Peyer's patch (tissue), 4 donors: ENCODE measurements at regions not wholly inside any gene's neighbourhood (a gene's known extent, or its start where the extent isn't known, plus 50 kb on each side); places are given as distances from the start of the nearest gene placed in this dataset.

Source experiments
- DNase-seq, 3 donors: peaks; one replicate each; pipeline ENCODE4 v3.0.0-alpha.2; 2017 to 2019
- H3K27ac ChIP-seq, 4 donors: fragments of 200-600 bp; sonication (generic); one replicate each; pipeline ENCODE4 v1.5.1; 2016 to 2019
- H3K27me3 ChIP-seq, 2 donors: fragments of 200-600 bp; sonication (generic); one replicate each; pipeline ENCODE4 v1.5.1; 2019
- H3K36me3 ChIP-seq, 3 donors: fragments of 200-600 bp; sonication (generic); one replicate each; pipeline ENCODE4 v1.5.1; 2016 to 2019
- H3K4me1 ChIP-seq, 4 donors: fragments of 200-600 bp; sonication (generic); one replicate each; pipeline ENCODE4 v1.5.1; 2016 to 2019
- H3K4me3 ChIP-seq, 4 donors: fragments of 200-600 bp; sonication (generic); 1 replicate in 3 of 4; 2 replicates in 1 of 4; pipeline ENCODE4 v1.5.1; 2016 to 2019; ENCODE audit warnings: mild to moderate bottlenecking in 1 of 4
- H3K9me3 ChIP-seq, 4 donors: fragments of 200-600 bp; sonication (generic); one replicate each; pipeline ENCODE4 v1.5.1; 2016 to 2019; ENCODE audit warnings: mild to moderate bottlenecking in 1 of 4
- CTCF ChIP-seq, 6 experiments: fragments of 450-650 bp in 4 of 6; fragments of 200-600 bp in 2 of 6; sonication (generic) in 1 of 6; IDR thresholded peaks; one replicate each; pipeline ENCODE4 v1.5.1; 2017 to 2019; ENCODE audit warnings: antibody characterized with exemption in 6 of 6, mild to moderate bottlenecking in 3 of 6, moderate library complexity in 1 of 6
- POLR2A ChIP-seq, 2 donors: fragments of 450-650 bp; IDR thresholded peaks; one replicate each; pipeline ENCODE4 v1.5.1; 2017; ENCODE audit warnings: antibody characterized with exemption in 2 of 2, mild to moderate bottlenecking in 2 of 2, moderate library complexity in 2 of 2

GRCh38 chr1:78223417-78224215 lies 177.8 kb downstream of the GIPC2 start:
- TF ChIP-seq POLR2A (IDR thresholded peaks at IDR 0.05) (no peak), CTCF (IDR thresholded peaks at IDR 0.05) (no peak)
- Histone ChIP-seq H3K27me3 (no peaks in the 10 kb centered on the region), H3K9me3 (peaks cover 0 to 4% (median 0%) of the 10 kb centered on the region in 4 donors), H3K4me1 (no peaks in the 10 kb centered on the region), H3K4me3 (no peak overlapping the region), H3K27ac (no peak overlapping the region), H3K36me3 (no peaks in the 10 kb centered on the region)
- DNase-seq, result no peak

- H3K4me3 ChIP-seq, result no peak overlapping the region
- H3K4me1 ChIP-seq, result no peaks in the 10 kb centered on the region
- no peaks in the 10 kb centered on the region for H3K27me3 ChIP-seq
- H3K27ac ChIP-seq, result no peak overlapping the region
- TF ChIP-seq CTCF (IDR thresholded peaks at IDR 0.05) (no peak), POLR2A (IDR thresholded peaks at IDR 0.05) (no peak)
- no peak for DNase-seq
- no peaks in the 10 kb centered on the region for H3K36me3 ChIP-seq
- no peaks in the 10 kb centered on the region for H3K9me3 ChIP-seq
Measured at GRCh38 chr1:78224246-78224785, 178.6 kb downstream of the GIPC2 start.

GRCh38 chr1:78224861-78225552 lies 179.2 kb downstream of the GIPC2 start:
- no peaks in the 10 kb centered on the region for H3K36me3 ChIP-seq
- no peak for DNase-seq
- TF ChIP-seq CTCF (IDR thresholded peaks at IDR 0.05) (no peak), POLR2A (IDR thresholded peaks at IDR 0.05) (no peak)
- H3K4me3 ChIP-seq, result no peak overlapping the region
- H3K27ac ChIP-seq, result no peak overlapping the region
- H3K4me1 ChIP-seq, result no peaks in the 10 kb centered on the region
- H3K9me3 ChIP-seq, result no peaks in the 10 kb centered on the region
- H3K27me3 ChIP-seq, result no peaks in the 10 kb centered on the region

- no peaks in the 10 kb centered on the region for H3K27me3 ChIP-seq
- TF ChIP-seq CTCF (IDR thresholded peaks at IDR 0.05), result no peak
- no peak for TF ChIP-seq POLR2A (IDR thresholded peaks at IDR 0.05)
- H3K4me3 ChIP-seq, result no peak overlapping the region
- DNase-seq, result no peak
- no peaks in the 10 kb centered on the region for H3K4me1 ChIP-seq
- peak overlapping the region in 1 of 4 donors; percentile 54 for H3K27ac ChIP-seq
- no peaks in the 10 kb centered on the region for H3K36me3 ChIP-seq
- H3K9me3 ChIP-seq, result no peaks in the 10 kb centered on the region
Measured at GRCh38 chr1:78226784-78227183, 181.0 kb downstream of the GIPC2 start.

- Histone ChIP-seq H3K4me1 (no peaks in the 10 kb centered on the region), H3K27me3 (no peaks in the 10 kb centered on the region), H3K36me3 (no peaks in the 10 kb centered on the region), H3K9me3 (no peaks in the 10 kb centered on the region), H3K4me3 (no peak overlapping the region), H3K27ac (peak overlapping the region in 3 of 4 donors; percentile 10 to 54 (median 29))
- no peak for DNase-seq
- TF ChIP-seq CTCF (IDR thresholded peaks at IDR 0.05), result no peak
- TF ChIP-seq POLR2A (IDR thresholded peaks at IDR 0.05), result no peak
Measured at GRCh38 chr1:78227705-78228635, 182.2 kb downstream of the GIPC2 start.
